Heart left ventricle (tissue), 13 donors: ENCODE measurements at regions not wholly inside any gene's neighbourhood (a gene's known extent, or its start where the extent isn't known, plus 50 kb on each side); places are given as distances from the start of the nearest gene placed in this dataset.

Source experiments
- POLR2A ChIP-seq, 2 donors: fragments of 450-650 bp; IDR thresholded peaks; one replicate each; pipeline ENCODE4 v1.6.1; 2017; ENCODE audit warnings: antibody characterized with exemption in 2 of 2, mild to moderate bottlenecking in 2 of 2, moderate library complexity in 2 of 2
- TF ChIP-seq, protein P1 (sequence below), 12 donors: fragments of 200-600 bp; sonication (generic) in 4 of 12; IDR thresholded peaks; one replicate each; pipeline versions ENCODE4 v1.5.0 to v1.8.0; 2018 to 2022; ENCODE audit warnings: antibody characterized with exemption in 12 of 12, mild to moderate bottlenecking in 5 of 12
- donor health status: ischemic (EF 13 %, LVEDD 7.1; RV severe dilation, severe dysfunction).
- donor health status: DM: no; HTN: yes; CAD: no.
- donor health status: DM: no; HTN: no; CAD: no.
- donor health status: ischemic (EF 25% LVEDD 6.9; RV normal size, moderate dysfunction).
- donor health status: ischemic (EF 25% LVEDD 5.7; RV mildly dilated, moderate dysfunction).
- donor health status: ischemic (EF 35%, LVEDD 5.7; RV mildly dilated, moderate dysfunction).
- donor health status: nonischemic (EF 11% LVEDD 7.7; RV severe dilation, severe dysfunction).
- donor health status: DM: yes; HTN: yes; CAD: no.
- donor health status: PGD.
- donor health status: ischemic (EF 29% LVEDD 5.4; RV normal size, mild dysfunction).
- donor health status: nonischemic (EF 23%, LVEDD 6.1; RV moderate dilation, normal function).

DNA sequence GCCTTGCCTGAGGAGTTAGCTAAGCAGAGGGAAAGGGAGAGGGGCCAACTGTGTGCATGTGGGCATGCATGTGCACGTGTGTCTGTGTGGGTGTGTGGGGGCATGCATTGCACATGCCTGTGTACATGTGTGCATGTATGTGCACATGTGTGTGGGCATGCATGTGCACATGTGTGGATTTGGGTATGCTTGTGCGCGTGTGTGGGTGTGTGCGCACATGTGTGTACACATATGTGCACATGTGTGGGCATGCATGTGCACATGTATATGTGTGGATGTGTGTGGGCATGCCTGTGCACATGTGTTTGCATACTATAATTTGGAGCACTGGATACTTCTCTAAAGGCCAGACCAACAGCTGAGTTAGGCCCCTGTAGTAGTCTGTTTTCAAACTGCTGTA lies 350.0 kb downstream of the PRDM2 start:
- no peak for TF ChIP-seq POLR2A (IDR thresholded peaks at IDR 0.05)
- TF ChIP-seq, protein P1, sequence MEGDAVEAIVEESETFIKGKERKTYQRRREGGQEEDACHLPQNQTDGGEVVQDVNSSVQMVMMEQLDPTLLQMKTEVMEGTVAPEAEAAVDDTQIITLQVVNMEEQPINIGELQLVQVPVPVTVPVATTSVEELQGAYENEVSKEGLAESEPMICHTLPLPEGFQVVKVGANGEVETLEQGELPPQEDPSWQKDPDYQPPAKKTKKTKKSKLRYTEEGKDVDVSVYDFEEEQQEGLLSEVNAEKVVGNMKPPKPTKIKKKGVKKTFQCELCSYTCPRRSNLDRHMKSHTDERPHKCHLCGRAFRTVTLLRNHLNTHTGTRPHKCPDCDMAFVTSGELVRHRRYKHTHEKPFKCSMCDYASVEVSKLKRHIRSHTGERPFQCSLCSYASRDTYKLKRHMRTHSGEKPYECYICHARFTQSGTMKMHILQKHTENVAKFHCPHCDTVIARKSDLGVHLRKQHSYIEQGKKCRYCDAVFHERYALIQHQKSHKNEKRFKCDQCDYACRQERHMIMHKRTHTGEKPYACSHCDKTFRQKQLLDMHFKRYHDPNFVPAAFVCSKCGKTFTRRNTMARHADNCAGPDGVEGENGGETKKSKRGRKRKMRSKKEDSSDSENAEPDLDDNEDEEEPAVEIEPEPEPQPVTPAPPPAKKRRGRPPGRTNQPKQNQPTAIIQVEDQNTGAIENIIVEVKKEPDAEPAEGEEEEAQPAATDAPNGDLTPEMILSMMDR (IDR thresholded peaks at IDR 0.05): no peak
